ENCODE measurements at regions not wholly inside any gene's neighbourhood (a gene's known extent, or its start where the extent isn't known, plus 50 kb on each side); places are given as distances from the start of the nearest gene placed in this dataset.

GRCh38 chr12:33529810-33530209 is 90.2 kb upstream of the SYT10 start:
- TF ChIP-seq, protein P1, sequence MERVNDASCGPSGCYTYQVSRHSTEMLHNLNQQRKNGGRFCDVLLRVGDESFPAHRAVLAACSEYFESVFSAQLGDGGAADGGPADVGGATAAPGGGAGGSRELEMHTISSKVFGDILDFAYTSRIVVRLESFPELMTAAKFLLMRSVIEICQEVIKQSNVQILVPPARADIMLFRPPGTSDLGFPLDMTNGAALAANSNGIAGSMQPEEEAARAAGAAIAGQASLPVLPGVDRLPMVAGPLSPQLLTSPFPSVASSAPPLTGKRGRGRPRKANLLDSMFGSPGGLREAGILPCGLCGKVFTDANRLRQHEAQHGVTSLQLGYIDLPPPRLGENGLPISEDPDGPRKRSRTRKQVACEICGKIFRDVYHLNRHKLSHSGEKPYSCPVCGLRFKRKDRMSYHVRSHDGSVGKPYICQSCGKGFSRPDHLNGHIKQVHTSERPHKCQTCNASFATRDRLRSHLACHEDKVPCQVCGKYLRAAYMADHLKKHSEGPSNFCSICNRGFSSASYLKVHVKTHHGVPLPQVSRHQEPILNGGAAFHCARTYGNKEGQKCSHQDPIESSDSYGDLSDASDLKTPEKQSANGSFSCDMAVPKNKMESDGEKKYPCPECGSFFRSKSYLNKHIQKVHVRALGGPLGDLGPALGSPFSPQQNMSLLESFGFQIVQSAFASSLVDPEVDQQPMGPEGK (tag by site-specific recombination; IDR thresholded peaks at IDR 0.05): no peak
- TF ChIP-seq, protein P2, sequence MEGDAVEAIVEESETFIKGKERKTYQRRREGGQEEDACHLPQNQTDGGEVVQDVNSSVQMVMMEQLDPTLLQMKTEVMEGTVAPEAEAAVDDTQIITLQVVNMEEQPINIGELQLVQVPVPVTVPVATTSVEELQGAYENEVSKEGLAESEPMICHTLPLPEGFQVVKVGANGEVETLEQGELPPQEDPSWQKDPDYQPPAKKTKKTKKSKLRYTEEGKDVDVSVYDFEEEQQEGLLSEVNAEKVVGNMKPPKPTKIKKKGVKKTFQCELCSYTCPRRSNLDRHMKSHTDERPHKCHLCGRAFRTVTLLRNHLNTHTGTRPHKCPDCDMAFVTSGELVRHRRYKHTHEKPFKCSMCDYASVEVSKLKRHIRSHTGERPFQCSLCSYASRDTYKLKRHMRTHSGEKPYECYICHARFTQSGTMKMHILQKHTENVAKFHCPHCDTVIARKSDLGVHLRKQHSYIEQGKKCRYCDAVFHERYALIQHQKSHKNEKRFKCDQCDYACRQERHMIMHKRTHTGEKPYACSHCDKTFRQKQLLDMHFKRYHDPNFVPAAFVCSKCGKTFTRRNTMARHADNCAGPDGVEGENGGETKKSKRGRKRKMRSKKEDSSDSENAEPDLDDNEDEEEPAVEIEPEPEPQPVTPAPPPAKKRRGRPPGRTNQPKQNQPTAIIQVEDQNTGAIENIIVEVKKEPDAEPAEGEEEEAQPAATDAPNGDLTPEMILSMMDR (tag by site-specific recombination; IDR thresholded peaks at IDR 0.05): no peak
- no peak for TF ChIP-seq IKZF3 (tag by site-specific recombination; IDR thresholded peaks at IDR 0.05)
- TF ChIP-seq ZNF530 (tag by site-specific recombination; IDR thresholded peaks at IDR 0.05; ENCODE audit: low read depth): no peak
- TF ChIP-seq ATF2 (tag by site-specific recombination; IDR thresholded peaks at IDR 0.05; ENCODE audit: low read depth): no peak
- no peak for TF ChIP-seq ZNF560 (tag by site-specific recombination; IDR thresholded peaks at IDR 0.05; ENCODE audit: borderline replicate concordance)
- no peak for TF ChIP-seq PRDM1 (tag by site-specific recombination; IDR thresholded peaks at IDR 0.05)
